Fibroblast of lung (primary cell): ENCODE measurements at regions not wholly inside any gene's neighbourhood (a gene's known extent, or its start where the extent isn't known, plus 50 kb on each side); places are given as distances from the start of the nearest gene placed in this dataset.

Source experiments
- DNase-seq, 2 donors: peaks; one replicate each; pipeline versions ENCODE4 v3.0.0 to v3.0.0-alpha.2; 2010; ENCODE audit warnings: low read depth in 2 of 2
- H2AFZ ChIP-seq: 2 replicates; pipeline ENCODE4 v1.5.1; 2012; ENCODE audit warnings: low read length, control low read depth, inconsistent platforms
- H3K27ac ChIP-seq: 2 replicates; pipeline ENCODE4 v1.5.1; 2011; ENCODE audit warnings: low read length, control low read depth; ENCODE audit not compliant: insufficient read depth
- H3K27me3 ChIP-seq: 2 replicates; pipeline ENCODE4 v1.5.1; 2011; ENCODE audit warnings: mild to moderate bottlenecking, low read length; ENCODE audit not compliant: control insufficient read depth, insufficient read depth
- H3K36me3 ChIP-seq: 2 replicates; pipeline ENCODE4 v1.5.1; 2011; ENCODE audit warnings: low read length; ENCODE audit not compliant: control insufficient read depth, insufficient read depth
- H3K4me1 ChIP-seq: 2 replicates; pipeline ENCODE4 v1.5.1; 2011; ENCODE audit warnings: low read length; ENCODE audit not compliant: control insufficient read depth, insufficient read depth; ENCODE audit errors: extremely low read depth
- H3K4me2 ChIP-seq: 2 replicates; pipeline ENCODE4 v1.5.1; 2011; ENCODE audit warnings: low read length, control low read depth; ENCODE audit not compliant: insufficient read depth; ENCODE audit errors: extremely low read depth
- H3K4me3 ChIP-seq, 4 experiments: fragments of 200-600 bp in 1 of 4; sonication (generic) in 1 of 4; replicated peaks in 1 of 4; 2 replicates each; pipeline ENCODE4 v1.5.1; 2011 to 2016; ENCODE audit warnings: low read length in 4 of 4, low read depth in 3 of 4, mild to moderate bottlenecking in 3 of 4, control low read depth in 2 of 4, inconsistent platforms in 1 of 4, mixed read lengths in 1 of 4; ENCODE audit not compliant: insufficient read depth in 1 of 4; ENCODE audit errors: control extremely low read depth in 1 of 4
- H3K79me2 ChIP-seq: 2 replicates; pipeline ENCODE4 v1.5.1; 2012; ENCODE audit warnings: mild to moderate bottlenecking, low read length, inconsistent platforms; ENCODE audit not compliant: control insufficient read depth, insufficient read depth
- H3K9ac ChIP-seq: 2 replicates; pipeline ENCODE4 v1.5.1; 2011; ENCODE audit warnings: mild to moderate bottlenecking, low read length, control low read depth; ENCODE audit not compliant: insufficient read depth
- H3K9me3 ChIP-seq: 2 replicates; pipeline ENCODE4 v1.5.1; 2012; ENCODE audit warnings: low read depth, low read length; ENCODE audit not compliant: control insufficient read depth, insufficient read depth
- H4K20me1 ChIP-seq: 2 replicates; pipeline ENCODE4 v1.5.1; 2011; ENCODE audit warnings: low read length; ENCODE audit not compliant: control insufficient read depth, insufficient read depth; ENCODE audit errors: extremely low read depth
- EZH2 ChIP-seq: IDR thresholded peaks from 2 replicates; pipeline ENCODE4 v1.5.1; 2012; ENCODE audit warnings: low read length, control low read depth, mild to moderate bottlenecking; ENCODE audit errors: missing control alignments
- TF ChIP-seq, protein P1 (sequence below), 2 donors: IDR thresholded peaks in 1 of 2; conservative IDR thresholded peaks in 1 of 2; 1 replicate in 1 of 2; 2 replicates in 1 of 2; pipeline ENCODE4 v1.5.1; 2011 to 2012; ENCODE audit warnings: low read length in 2 of 2, control low read depth in 1 of 2, inconsistent platforms in 1 of 2, low read depth in 1 of 2, mild to moderate bottlenecking in 1 of 2

DNA sequence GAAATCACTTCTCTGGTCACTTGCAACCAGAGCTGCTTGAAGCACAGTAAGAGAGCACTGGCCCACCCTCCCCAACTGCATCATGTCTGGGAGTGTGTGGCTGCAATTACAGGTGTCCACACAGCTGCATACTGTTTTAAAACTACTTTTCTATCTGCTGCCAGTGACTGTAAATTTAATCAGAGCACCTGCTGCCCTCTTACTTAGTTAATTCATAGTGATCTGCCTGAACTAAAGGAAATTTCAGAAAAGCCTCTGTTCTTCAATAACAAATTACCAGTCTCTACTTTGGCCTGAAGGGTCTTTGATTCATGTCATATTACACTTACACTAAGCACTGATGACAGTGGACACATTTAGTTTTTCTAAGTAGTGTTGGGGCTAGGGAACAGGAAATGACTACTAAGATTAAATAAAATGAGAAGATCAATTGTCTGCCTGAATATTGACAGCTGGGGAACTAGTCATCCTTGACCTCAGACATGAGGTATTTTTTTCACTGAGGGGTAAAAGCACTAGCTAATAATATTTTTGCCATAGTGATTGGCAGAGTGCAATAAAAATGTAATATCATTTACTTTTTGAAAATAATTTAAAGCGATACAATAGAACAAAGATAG, 788.9 kb upstream of the GRAMD2B start:
- no peaks in the 10 kb centered on the region for H3K27me3 ChIP-seq
- no peak overlapping the region for H3K4me2 ChIP-seq
- H3K9ac ChIP-seq: no peak overlapping the region
- H4K20me1 ChIP-seq: no peaks in the 10 kb centered on the region
- no peaks in the 10 kb centered on the region for H3K36me3 ChIP-seq
- TF ChIP-seq, protein P1, sequence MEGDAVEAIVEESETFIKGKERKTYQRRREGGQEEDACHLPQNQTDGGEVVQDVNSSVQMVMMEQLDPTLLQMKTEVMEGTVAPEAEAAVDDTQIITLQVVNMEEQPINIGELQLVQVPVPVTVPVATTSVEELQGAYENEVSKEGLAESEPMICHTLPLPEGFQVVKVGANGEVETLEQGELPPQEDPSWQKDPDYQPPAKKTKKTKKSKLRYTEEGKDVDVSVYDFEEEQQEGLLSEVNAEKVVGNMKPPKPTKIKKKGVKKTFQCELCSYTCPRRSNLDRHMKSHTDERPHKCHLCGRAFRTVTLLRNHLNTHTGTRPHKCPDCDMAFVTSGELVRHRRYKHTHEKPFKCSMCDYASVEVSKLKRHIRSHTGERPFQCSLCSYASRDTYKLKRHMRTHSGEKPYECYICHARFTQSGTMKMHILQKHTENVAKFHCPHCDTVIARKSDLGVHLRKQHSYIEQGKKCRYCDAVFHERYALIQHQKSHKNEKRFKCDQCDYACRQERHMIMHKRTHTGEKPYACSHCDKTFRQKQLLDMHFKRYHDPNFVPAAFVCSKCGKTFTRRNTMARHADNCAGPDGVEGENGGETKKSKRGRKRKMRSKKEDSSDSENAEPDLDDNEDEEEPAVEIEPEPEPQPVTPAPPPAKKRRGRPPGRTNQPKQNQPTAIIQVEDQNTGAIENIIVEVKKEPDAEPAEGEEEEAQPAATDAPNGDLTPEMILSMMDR (conservative IDR thresholded peaks at IDR 0.05 in 1 of 2, IDR thresholded peaks at IDR 0.05 in 1 of 2; ENCODE audit: low read depth in 1 of 2, low read length in 2 of 2): no peak
- no peak for TF ChIP-seq EZH2
- H3K4me3 ChIP-seq: no peak overlapping the region
- no peak overlapping the region for H3K27ac ChIP-seq
- no peaks in the 10 kb centered on the region for H3K9me3 ChIP-seq
- H3K79me2 ChIP-seq: no peaks in the 10 kb centered on the region
- no peaks in the 10 kb centered on the region for H3K4me1 ChIP-seq
- no peak for DNase-seq
- no peak overlapping the region for H2AFZ ChIP-seq

DNA sequence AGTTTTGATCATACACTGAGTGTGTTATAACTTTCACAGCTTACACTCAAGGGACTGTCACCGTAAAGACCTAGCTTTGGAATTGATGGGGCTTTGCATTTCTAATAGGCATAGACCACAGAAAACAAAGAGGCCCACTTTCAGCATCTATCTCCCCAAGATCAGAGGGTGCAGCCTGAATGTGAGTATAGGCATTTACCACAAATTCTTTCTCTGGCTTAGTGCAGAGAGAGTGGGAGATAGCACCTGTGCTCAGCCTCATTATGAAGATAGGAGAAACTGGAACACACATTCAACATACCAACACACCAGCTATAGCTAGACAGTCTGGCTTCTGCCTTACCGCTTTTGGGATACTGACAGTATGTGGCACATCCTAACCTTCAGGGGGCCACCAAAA, 783.4 kb upstream of the GRAMD2B start:
- H3K9ac ChIP-seq: no peak overlapping the region
- H3K4me3 ChIP-seq: no peak overlapping the region
- TF ChIP-seq, protein P1 (conservative IDR thresholded peaks at IDR 0.05 in 1 of 2, IDR thresholded peaks at IDR 0.05 in 1 of 2; ENCODE audit: low read depth in 1 of 2, low read length in 2 of 2): no peak
- no peak for TF ChIP-seq EZH2
- H3K4me1 ChIP-seq: no peaks in the 10 kb centered on the region
- H3K27ac ChIP-seq: no peak overlapping the region
- H2AFZ ChIP-seq: no peak overlapping the region
- H3K27me3 ChIP-seq: no peaks in the 10 kb centered on the region
- no peaks in the 10 kb centered on the region for H3K9me3 ChIP-seq
- H3K79me2 ChIP-seq: no peaks in the 10 kb centered on the region
- no peaks in the 10 kb centered on the region for H3K36me3 ChIP-seq
- no peak for DNase-seq
- H4K20me1 ChIP-seq: no peaks in the 10 kb centered on the region
- H3K4me2 ChIP-seq: no peak overlapping the region

DNA sequence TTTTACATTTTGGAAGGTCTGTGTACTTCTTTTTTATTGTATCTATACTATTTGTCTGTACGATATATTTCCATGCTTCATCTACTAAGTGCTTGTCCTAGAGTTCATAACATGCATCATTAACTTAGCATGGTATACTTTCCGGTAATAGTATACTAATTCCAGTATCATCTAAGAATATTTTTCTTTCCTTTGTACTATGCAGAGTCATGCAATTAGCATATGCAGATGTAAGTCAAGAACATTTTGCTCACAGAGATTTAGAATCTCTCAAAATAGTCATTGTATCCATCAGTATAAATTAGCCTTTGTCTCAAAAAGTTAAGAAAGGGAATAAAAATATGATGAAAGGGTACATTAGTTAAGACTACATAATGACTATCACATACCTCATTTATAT, 770.4 kb upstream of the GRAMD2B start:
- Histone ChIP-seq H3K27ac (no peak overlapping the region), H3K4me1 (no peaks in the 10 kb centered on the region), H3K4me2 (no peak overlapping the region), H3K79me2 (no peaks in the 10 kb centered on the region), H4K20me1 (no peaks in the 10 kb centered on the region), H3K36me3 (no peaks in the 10 kb centered on the region), H2AFZ (no peak overlapping the region), H3K27me3 (no peaks in the 10 kb centered on the region), H3K4me3 (no peak overlapping the region), H3K9me3 (no peaks in the 10 kb centered on the region), H3K9ac (no peak overlapping the region)
- no peak for DNase-seq
- TF ChIP-seq, protein P1 (conservative IDR thresholded peaks at IDR 0.05 in 1 of 2, IDR thresholded peaks at IDR 0.05 in 1 of 2; ENCODE audit: low read depth in 1 of 2, low read length in 2 of 2): no peak
- TF ChIP-seq EZH2: no peak
